Stimulated activated CD4-positive, alpha-beta T cell treated with anti-CD3 and anti-CD28 coated beads, Interleukin-1b, Interleukin-23, amount 100 ng/mL, for 4 hours (primary cell): ENCODE measurements at regions not wholly inside any gene's neighbourhood (a gene's known extent, or its start where the extent isn't known, plus 50 kb on each side); places are given as distances from the start of the nearest gene placed in this dataset.
A peak's percentile ranks its signal among the peaks of the same experiment; 100 is the strongest.
"Not testable (repeated sequence)": the region's sequence is repeated elsewhere in the genome, so short reads cannot be mapped to it uniquely, and the experiment has no call there.

Source experiments
- DNase-seq, 2 donors: peaks; one replicate each; pipeline ENCODE4 v3.0.0-alpha.2; 2020; ENCODE audit warnings: low read depth in 2 of 2

DNA sequence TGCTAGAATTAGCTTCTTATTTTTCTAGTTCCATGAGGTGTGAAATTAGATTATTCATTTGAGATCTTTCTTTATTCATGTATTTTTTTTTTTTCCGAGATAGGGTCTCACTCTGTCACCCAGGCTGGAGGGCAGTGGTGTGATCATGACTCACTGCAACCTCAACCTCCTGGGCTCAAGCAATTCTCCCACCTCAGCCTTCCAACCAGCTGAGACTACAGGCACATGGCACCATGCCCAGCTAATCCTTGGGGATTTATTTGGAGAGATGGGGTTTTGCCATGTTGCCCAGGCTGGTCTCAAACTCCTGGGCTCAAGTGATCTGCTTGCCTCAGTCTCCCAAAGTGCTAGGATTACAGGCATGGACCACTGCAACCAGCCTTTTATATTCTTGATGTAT lies 653.0 kb downstream of the ADCYAP1 start:
- not testable (repeated sequence) for DNase-seq

DNA sequence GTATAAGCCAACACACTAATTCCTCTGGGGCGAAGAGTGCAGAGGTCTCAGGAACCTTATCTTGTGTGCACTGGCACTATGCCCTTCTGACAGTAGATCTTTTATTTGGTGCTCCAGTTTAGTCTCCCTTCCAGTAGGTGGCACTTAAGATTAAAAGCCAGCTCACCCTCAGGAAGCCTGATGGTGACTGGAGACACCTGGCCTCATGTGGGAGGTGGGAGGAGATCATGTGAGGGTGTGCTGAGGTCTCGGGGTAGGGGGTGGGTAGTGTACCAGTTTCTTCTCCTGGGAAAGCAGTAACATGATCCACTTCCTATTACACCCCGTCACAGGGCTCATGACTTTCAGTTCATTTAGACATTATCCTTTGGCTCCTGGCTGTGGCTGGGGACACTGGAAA lies 654.9 kb downstream of the ADCYAP1 start:
- DNase-seq = no peak

DNA sequence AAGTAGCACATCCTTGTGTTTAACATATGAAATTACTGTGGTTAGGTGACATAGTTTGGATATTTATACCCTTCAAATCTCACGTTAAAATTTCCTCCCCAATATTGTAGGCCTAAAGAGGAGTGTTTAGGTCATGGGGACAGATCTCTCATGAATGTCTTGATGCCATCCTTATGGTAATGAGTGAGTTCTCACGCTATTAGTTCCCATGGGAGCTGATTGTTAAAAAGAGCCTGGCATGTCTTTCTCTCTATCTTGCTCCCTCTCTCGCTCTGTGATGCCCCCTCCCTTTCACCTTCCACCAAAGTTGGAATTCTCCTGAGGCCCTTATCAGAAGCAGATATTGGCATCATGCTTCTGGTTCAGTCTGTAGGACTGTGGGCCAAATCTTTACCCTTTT lies 660.1 kb downstream of the ADCYAP1 start:
- no peak for DNase-seq

GRCh38 chr18:1571206-1571605 lies 666.5 kb downstream of the ADCYAP1 start:
- no peak for DNase-seq

- no peak for DNase-seq
These were observed 669.1 kb downstream of the ADCYAP1 start for GRCh38 chr18:1573732-1574131.

DNA sequence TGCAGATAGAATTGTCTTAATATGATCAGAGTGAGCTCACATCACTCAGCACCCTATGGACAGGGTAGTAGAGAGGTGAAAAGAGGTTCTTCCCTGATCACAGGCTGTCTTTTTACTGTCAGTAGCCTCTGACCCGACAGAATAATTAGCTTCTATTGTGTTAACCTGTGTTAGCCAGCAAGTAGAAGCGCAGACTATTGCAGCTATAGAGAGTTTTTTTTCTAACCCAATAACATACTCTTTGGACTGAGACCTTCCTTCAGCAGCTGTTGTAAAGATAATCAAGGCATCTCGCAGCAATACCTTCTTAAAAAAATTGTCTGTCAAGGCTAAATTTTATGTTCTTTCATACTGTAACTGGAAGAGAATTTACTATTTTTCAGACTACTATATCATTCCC lies 670.4 kb downstream of the ADCYAP1 start:
- no peak for DNase-seq

GRCh38 chr18:1578505-1578904 lies 673.8 kb downstream of the ADCYAP1 start:
- no peak for DNase-seq

GRCh38 chr18:1581581-1581980 lies 676.9 kb downstream of the ADCYAP1 start:
- DNase-seq = no peak

- DNase-seq = no peak
These were observed 681.3 kb downstream of the ADCYAP1 start for GRCh38 chr18:1585881-1586488.

DNA sequence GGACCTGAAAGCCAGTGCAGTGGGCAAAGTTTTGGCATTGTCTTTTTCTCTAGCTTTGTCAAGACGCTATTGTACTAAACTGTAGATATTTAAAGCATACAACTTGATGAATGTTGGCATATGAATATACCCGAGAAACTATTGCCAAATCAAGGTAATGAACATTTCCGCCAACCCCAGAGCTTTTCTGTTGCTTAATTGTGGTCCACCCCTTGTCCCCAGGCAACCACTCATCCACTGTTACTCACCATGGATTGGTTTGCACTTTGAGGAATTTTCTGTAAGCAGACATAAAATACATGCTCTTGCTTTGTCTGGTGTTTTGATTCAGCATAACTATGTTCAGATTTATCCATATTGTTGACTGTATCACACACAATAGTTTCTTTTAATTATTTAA lies 688.4 kb downstream of the ADCYAP1 start:
- no peak for DNase-seq

DNA sequence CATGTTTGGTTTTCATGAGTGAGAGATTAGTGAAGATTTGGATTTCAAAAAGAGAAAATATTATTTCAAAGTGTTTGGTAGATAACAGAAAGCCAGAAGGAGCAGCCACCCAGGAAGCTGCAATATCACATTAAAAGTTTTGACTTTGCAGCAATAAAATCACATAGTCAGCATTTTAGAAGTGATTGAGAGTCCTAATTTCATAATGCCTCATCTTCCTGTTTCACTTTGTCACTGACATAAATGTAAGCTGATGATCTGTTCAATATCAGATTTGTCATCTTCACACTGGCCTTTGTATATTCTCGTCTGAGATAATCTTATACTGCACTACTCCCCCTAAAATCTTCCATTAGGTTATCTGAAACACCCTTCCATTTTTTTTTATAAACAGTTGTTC lies 690.5 kb downstream of the ADCYAP1 start:
- no peak for DNase-seq

DNA sequence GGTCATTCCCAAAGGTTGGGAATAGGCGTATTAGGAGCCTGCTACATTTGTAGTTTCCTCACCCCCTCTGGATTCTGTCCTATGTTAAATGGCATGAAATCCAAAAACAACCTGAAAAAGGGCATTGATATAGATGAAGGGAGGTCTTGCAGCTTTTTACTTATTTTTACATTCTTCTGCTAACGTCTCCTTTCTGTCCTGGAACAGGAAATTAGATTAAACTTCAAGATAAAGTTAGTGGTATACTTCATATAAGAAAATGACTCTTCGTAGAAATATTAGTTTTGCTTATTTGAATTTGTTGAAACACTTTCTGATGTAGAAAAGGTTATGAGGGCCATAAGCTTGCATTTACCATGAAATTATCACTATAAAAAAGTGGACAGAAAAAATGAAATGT lies 694.5 kb downstream of the ADCYAP1 start:
- DNase-seq = no peak

DNA sequence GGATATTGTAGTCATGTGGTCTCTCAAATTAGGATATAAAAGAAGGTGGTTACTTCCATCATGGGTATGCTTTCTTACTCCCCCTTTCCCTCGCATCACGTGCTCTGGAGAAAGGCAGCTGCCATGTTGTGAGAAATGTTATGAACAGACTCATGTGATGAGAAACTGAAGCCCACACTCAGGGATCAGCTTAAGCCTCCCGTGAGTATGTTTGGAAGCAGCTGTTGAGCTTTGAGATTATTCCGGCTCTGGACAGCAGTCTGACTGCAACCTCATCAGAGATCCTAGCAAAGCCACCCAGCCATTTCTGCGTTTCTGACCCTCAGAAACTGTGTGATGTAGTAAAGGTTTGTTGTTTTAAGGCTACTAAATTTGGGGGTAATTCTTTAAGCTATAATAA lies 700.1 kb downstream of the ADCYAP1 start:
- no peak for DNase-seq

DNA sequence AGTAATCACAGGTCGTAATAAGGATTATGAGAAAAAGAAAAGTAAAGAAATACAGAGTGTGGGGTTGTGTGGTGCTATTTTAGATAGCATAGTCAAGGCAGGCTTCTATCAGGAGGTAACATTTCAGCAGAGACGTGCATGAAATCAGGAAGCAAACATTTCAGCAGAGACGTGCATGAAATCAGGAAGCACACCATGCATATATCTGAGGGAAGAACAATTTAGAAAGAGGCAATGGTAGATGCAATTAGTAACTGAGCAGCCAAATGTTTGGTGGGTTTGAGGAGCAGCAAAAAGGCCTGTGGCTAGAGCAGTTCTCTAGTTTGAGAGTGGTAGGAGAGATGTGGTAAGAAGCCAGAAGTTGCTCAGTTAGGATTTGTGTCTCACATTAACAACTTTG lies 713.7 kb downstream of the ADCYAP1 start:
- no peak for DNase-seq

DNA sequence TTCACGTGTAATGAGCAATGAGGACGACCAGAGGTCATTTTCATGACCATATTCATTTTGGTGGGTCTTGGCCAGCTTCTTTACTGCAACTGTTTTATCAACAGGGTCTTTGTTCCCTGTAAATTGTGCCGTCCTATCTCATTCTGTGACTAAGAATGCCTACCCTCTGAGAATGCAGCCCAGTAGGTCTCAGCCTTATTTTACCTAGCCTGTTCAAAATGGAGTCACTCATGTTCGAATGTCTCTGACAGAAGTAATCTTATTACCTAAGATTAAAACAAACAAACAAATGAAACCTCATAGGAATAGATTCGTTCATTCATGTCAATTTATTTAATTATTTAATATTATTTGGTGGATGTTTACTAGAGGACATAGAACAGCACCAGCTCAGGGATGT lies 714.8 kb downstream of the ADCYAP1 start:
- no peak for DNase-seq

- no peak for DNase-seq
These were observed 719.9 kb downstream of the ADCYAP1 start for GRCh38 chr18:1624612-1625011.

DNA sequence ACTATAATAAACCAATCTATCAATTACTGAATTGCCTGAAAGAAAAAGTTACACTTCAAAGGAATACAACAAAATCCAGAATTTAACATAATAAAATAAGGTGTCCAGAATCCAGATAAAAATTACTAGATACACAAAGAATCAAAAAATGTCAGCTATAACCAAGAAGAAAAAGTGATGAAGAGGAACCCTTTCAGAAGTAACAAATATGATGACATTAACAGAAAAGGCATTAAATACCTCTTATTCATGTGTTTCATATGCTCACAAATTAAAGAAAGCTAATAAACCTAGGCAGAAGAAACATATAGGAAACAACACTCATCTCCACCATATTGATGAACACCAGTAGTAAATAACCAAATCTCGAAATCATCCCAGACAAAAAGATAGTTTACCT lies 722.8 kb downstream of the ADCYAP1 start:
- no peak for DNase-seq

GRCh38 chr18:1648712-1649111 lies 744.0 kb downstream of the ADCYAP1 start:
- no peak for DNase-seq

GRCh38 chr18:1652018-1652417 lies 747.3 kb downstream of the ADCYAP1 start:
- DNase-seq = no peak

DNA sequence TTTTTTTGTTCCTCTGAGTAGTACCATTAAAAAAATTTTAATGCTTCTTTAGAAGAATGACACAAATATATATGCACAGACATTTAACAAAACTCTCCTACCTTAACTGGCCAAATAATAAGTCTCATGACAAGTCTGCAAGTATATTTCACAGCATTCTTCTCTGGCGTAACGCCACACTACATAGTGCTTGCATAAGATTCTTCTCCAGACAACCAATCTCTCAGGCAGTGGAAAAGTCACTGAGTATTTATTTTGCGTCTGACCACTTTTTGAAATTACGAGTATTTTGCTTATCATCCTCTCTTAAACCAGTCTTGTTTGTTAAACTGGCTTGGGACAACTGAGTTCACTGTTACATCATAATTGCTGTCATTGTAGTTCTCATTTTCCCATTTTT lies 749.2 kb downstream of the ADCYAP1 start:
- DNase-seq = no peak

DNA sequence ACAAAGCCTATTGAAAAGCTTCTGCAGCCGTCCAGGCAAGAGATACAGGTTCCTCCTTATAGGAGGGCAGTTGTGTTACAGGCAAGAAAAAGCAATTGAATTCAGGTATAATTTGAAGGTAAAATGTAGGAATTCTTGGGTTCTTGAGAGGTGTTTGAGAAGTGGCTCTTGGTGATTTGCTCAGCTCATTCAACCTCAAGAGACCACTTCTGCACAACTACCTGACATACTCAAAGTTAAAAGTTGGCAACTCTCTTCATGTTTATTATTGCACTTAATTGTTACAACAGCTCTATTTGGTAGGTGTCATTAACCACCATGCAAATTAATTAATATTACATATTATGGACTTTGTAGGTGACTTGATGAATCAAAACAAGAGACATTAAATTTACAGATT lies 753.2 kb downstream of the ADCYAP1 start:
- DNase-seq = no peak

- DNase-seq = no peak
These were observed 754.4 kb downstream of the ADCYAP1 start for GRCh38 chr18:1658908-1659566.

- DNase-seq = peak in 1 of 2 donors; percentile 0
These were observed 759.4 kb downstream of the ADCYAP1 start for GRCh38 chr18:1663879-1664705.
